Esophagus squamous epithelium (tissue), 4 donors: ENCODE measurements at regions not wholly inside any gene's neighbourhood (a gene's known extent, or its start where the extent isn't known, plus 50 kb on each side); places are given as distances from the start of the nearest gene placed in this dataset.

ENCODE experiments used
- CTCF ChIP-seq, 6 experiments: fragments of 450-650 bp in 4 of 6; fragments of 200-600 bp in 2 of 6; sonication (generic) in 2 of 6; IDR thresholded peaks; one replicate each; pipeline ENCODE4 v1.5.1; 2016 to 2019; ENCODE audit warnings: antibody characterized with exemption in 6 of 6, mild to moderate bottlenecking in 4 of 6, moderate library complexity in 4 of 6
- POLR2A ChIP-seq, 4 donors: fragments of 450-650 bp; IDR thresholded peaks; one replicate each; pipeline ENCODE4 v1.6.1; 2017; ENCODE audit warnings: antibody characterized with exemption in 4 of 4, mild to moderate bottlenecking in 4 of 4, moderate library complexity in 3 of 4

GRCh38 chr2:147408357-147408756 is 436.5 kb upstream of the ACVR2A start:
- TF ChIP-seq CTCF (IDR thresholded peaks at IDR 0.05) (no peak), POLR2A (IDR thresholded peaks at IDR 0.05) (no peak)
